H1 (cell line): ENCODE measurements at regions not wholly inside any gene's neighbourhood (a gene's known extent, or its start where the extent isn't known, plus 50 kb on each side); places are given as distances from the start of the nearest gene placed in this dataset.

Experiments used
- CBX5 ChIP-seq: fragments of 300-800, 300-1000 bp; sonication (generic); IDR thresholded peaks from 2 replicates; pipeline ENCODE4 v1.7.1; 2016; ENCODE audit warnings: antibody characterized with exemption, low read length, low read depth
- CHD1 ChIP-seq: IDR thresholded peaks from 2 replicates; pipeline ENCODE4 v1.6.1; 2012; ENCODE audit warnings: low read depth, low read length, improper control_type of control experiment
- EZH2 ChIP-seq: fragments of 200-600 bp; sonication (generic); IDR thresholded peaks from 2 replicates; pipeline ENCODE4 v1.7.1; 2012; ENCODE audit warnings: low read depth, mild to moderate bottlenecking, moderate library complexity, low read length, inconsistent platforms; ENCODE audit not compliant: severe bottlenecking
- MAFK ChIP-seq: IDR thresholded peaks from 2 replicates; pipeline ENCODE4 v1.6.1; 2012; ENCODE audit warnings: low read depth, mild to moderate bottlenecking, improper control_type of control experiment, low read length
- POLR2A ChIP-seq, 2 experiments: IDR thresholded peaks; 1 replicate in 1 of 2; 2 replicates in 1 of 2; pipeline ENCODE4 v1.6.1; 2011; ENCODE audit warnings: low read depth in 2 of 2, low read length in 2 of 2, mild to moderate bottlenecking in 2 of 2; ENCODE audit errors: control extremely low read depth in 1 of 2
- POLR2AphosphoS5 ChIP-seq: IDR thresholded peaks from 2 replicates; pipeline ENCODE4 v1.6.1; 2011; ENCODE audit warnings: low read depth, low read length
- RFX5 ChIP-seq: IDR thresholded peaks from 2 replicates; pipeline ENCODE4 v1.6.1; 2011; ENCODE audit warnings: low read depth, low read length, improper control_type of control experiment, borderline replicate concordance
- SP2 ChIP-seq: IDR thresholded peaks from 2 replicates; pipeline ENCODE4 v1.6.1; 2012; ENCODE audit warnings: mild to moderate bottlenecking, low read length, inconsistent platforms
- TCF12 ChIP-seq: IDR thresholded peaks from 2 replicates; pipeline ENCODE4 v1.6.1; 2011; ENCODE audit warnings: low read depth, mild to moderate bottlenecking, low read length
- TEAD4 ChIP-seq: IDR thresholded peaks from 2 replicates; pipeline ENCODE4 v1.6.1; 2012; ENCODE audit warnings: low read depth, low read length, inconsistent platforms, mixed read lengths
- TF ChIP-seq, protein P1 (sequence below), 3 experiments: IDR thresholded peaks; 1 replicate in 2 of 3; 2 replicates in 1 of 3; pipeline versions ENCODE4 v1.5.1 to v1.6.1; 2011; ENCODE audit warnings: low read length in 3 of 3, mild to moderate bottlenecking in 3 of 3, inconsistent platforms in 2 of 3, low read depth in 1 of 3, moderate library complexity in 1 of 3; ENCODE audit not compliant: insufficient read depth in 1 of 3; ENCODE audit errors: control extremely low read depth in 1 of 3
- TF ChIP-seq, protein P2 (sequence below): IDR thresholded peaks from 2 replicates; pipeline ENCODE4 v1.6.1; 2011; ENCODE audit warnings: low read length, improper control_type of control experiment

DNA sequence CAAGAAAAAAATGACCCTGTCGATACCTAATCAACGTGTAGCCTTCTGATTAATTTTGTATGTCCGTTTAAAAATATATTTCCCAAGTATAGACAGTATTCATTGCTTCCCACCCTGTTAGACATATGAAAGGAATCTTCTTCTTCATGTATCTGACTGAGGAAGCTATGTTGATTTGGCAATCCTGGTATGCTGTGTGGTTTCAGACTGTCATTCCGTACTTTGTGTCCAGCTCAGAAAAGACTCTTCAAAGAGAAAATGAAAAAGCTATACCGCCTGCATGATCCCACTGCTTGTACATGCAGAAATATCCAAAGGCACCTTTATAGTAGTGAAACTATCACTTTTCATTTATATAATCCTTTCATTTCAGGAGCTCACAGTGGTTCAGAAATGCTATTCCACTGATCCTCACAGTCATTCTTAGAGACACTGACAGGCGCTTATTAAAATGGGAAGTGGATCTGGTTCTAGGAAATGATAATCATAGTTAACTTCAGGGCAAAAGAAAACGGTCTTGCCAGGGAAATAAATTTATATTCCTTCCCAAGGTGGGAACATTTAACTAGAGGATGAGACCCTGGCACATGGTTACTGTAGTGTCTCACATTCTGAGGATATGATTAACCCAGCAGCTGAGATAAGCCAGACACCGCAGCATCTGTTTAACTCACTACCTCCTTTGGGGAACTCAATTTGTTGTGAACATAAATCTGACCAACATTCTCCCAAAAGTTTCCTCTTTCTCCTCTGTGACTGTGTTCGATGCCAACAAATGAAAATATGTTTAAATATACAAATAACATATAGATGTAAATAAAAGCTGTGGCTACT is 599.2 kb upstream of the LUZP2 start:
- TF ChIP-seq, protein P1, sequence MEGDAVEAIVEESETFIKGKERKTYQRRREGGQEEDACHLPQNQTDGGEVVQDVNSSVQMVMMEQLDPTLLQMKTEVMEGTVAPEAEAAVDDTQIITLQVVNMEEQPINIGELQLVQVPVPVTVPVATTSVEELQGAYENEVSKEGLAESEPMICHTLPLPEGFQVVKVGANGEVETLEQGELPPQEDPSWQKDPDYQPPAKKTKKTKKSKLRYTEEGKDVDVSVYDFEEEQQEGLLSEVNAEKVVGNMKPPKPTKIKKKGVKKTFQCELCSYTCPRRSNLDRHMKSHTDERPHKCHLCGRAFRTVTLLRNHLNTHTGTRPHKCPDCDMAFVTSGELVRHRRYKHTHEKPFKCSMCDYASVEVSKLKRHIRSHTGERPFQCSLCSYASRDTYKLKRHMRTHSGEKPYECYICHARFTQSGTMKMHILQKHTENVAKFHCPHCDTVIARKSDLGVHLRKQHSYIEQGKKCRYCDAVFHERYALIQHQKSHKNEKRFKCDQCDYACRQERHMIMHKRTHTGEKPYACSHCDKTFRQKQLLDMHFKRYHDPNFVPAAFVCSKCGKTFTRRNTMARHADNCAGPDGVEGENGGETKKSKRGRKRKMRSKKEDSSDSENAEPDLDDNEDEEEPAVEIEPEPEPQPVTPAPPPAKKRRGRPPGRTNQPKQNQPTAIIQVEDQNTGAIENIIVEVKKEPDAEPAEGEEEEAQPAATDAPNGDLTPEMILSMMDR (IDR thresholded peaks at IDR 0.05; ENCODE audit: control extremely low read depth in 1 of 3, insufficient read depth in 1 of 3, low read depth in 1 of 3, low read length in 3 of 3), result no peak
- TF ChIP-seq POLR2A (IDR thresholded peaks at IDR 0.05; ENCODE audit: control extremely low read depth in 1 of 2, low read depth in 2 of 2, low read length in 2 of 2), result no peak
- no peak for TF ChIP-seq EZH2
- no peak for TF ChIP-seq POLR2AphosphoS5
- TF ChIP-seq TCF12, result no peak
- TF ChIP-seq SP2, result no peak
- TF ChIP-seq RFX5, result no peak
- TF ChIP-seq, protein P2, sequence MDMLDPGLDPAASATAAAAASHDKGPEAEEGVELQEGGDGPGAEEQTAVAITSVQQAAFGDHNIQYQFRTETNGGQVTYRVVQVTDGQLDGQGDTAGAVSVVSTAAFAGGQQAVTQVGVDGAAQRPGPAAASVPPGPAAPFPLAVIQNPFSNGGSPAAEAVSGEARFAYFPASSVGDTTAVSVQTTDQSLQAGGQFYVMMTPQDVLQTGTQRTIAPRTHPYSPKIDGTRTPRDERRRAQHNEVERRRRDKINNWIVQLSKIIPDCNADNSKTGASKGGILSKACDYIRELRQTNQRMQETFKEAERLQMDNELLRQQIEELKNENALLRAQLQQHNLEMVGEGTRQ, result no peak
- TF ChIP-seq CBX5, result no peak
- no peak for TF ChIP-seq CHD1
- TF ChIP-seq MAFK, result no peak
- no peak for TF ChIP-seq TEAD4
